ENCODE measurements at regions not wholly inside any gene's neighbourhood (a gene's known extent, or its start where the extent isn't known, plus 50 kb on each side); places are given as distances from the start of the nearest gene placed in this dataset.

DNA sequence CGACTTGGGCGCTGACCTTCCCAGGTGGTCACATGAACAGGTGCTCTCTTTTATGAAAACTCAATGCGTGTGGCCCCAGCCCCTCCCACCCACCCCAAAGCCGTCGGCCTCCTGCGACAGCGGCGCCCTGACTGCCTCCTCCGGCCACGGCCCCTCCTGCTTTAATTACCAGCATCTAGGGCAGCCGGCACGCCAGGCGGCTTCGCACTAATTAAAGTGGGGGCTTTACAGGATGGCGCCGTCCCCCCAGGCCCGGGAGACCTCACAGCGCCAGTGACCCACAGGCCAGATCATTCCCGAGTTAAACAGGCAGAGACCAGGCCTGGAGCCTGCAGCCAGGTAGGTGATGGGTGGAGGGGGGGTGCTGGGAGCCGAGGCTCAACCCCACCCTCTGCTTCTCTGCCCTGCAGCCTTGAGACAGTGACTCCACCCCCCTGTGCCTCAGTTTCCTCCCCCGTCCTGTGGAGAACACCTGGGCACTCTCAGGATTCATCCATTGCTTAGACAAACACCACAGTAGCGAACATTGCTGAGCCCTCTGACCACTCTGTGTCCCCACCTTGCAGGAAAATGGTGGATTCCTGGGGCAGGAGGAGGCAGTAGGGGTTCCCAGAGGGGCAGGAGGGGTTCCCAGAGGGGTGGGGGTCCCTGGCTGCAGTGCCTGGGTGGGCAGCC lies 100.8 kb downstream of the MICALL2 start:
- Mint-ChIP-seq H3K4me1 (ENCODE audit: unreplicated experiment) (no peaks in the 10 kb centered on the region), H3K4me3 (ENCODE audit: unreplicated experiment) (no peak overlapping the region), H3K9me3 (ENCODE audit: unreplicated experiment) (no peaks in the 10 kb centered on the region), H3K27me3 (ENCODE audit: unreplicated experiment) (peaks cover 6% of the 10 kb centered on the region), H3K36me3 (ENCODE audit: unreplicated experiment) (no peaks in the 10 kb centered on the region), H3K27ac (ENCODE audit: unreplicated experiment) (no peak overlapping the region)
- TF ChIP-seq, protein P1, sequence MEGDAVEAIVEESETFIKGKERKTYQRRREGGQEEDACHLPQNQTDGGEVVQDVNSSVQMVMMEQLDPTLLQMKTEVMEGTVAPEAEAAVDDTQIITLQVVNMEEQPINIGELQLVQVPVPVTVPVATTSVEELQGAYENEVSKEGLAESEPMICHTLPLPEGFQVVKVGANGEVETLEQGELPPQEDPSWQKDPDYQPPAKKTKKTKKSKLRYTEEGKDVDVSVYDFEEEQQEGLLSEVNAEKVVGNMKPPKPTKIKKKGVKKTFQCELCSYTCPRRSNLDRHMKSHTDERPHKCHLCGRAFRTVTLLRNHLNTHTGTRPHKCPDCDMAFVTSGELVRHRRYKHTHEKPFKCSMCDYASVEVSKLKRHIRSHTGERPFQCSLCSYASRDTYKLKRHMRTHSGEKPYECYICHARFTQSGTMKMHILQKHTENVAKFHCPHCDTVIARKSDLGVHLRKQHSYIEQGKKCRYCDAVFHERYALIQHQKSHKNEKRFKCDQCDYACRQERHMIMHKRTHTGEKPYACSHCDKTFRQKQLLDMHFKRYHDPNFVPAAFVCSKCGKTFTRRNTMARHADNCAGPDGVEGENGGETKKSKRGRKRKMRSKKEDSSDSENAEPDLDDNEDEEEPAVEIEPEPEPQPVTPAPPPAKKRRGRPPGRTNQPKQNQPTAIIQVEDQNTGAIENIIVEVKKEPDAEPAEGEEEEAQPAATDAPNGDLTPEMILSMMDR (IDR thresholded peaks at IDR 0.05), result no peak
- no peak for DNase-seq (ENCODE audit: extremely low spot score, unreplicated experiment)

DNA sequence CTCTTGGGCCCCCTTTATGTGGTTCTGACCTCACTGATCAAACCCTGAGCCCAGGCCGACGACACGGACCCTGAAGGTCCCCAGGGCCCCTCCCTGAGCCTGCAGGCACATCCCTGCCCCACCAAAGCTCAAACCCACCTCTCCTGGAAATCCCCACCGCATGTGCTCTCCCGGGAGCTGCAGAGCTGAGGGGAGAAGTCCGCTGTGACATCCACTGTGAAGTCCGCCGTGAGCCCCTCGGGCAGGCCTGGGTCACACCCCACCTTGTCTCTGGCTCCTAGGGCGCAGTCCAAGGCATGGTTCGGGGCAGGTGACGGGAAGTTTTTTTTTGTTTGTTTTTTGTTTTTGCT lies 100.2 kb downstream of the MICALL2 start:
- Mint-ChIP-seq H3K27ac (ENCODE audit: unreplicated experiment) (no peak overlapping the region), H3K27me3 (ENCODE audit: unreplicated experiment) (peaks cover 6% of the 10 kb centered on the region), H3K36me3 (ENCODE audit: unreplicated experiment) (no peaks in the 10 kb centered on the region), H3K4me3 (ENCODE audit: unreplicated experiment) (no peak overlapping the region), H3K4me1 (ENCODE audit: unreplicated experiment) (no peaks in the 10 kb centered on the region), H3K9me3 (ENCODE audit: unreplicated experiment) (no peaks in the 10 kb centered on the region)
- TF ChIP-seq, protein P1 (IDR thresholded peaks at IDR 0.05), result no peak
- no peak for DNase-seq (ENCODE audit: extremely low spot score, unreplicated experiment)

DNA sequence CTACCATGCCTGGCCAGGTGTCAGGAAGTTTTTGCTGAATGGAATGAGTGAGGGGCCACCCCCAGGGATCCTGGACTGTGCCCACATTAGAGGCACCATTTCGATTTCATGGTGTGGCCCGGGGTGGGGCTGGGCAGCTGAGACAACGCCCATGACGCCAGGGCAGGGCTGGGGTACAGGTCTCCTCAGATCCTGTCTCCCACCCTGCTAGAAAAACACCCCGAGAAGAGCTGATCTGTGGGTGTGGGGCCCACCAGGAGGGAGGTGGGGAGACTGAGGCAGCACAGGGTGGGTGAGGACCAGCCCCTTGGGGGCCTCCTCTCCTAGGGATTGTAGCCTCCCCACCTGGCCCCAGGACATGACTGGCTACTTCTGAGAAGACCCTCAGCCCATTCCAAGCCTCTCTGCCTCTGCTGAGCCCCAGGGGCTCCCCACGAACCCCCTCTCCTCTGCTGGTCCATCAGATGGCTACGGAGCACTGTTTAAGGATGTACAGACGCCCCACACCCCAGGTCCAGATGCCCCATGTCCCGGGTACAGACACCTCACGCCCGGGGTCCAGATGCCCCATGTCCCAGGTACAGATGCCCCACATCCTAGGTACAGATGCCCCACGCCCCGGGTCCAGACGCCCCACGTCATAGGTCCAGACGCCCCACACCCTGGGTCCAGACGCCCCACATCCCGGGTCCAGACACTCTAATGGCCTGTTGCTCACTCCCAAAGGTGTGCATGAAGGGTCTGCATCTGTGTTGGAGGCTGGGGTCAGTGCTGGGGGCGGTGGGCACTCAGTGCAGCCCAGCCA lies 99.4 kb downstream of the MICALL2 start:
- DNase-seq (ENCODE audit: extremely low spot score, unreplicated experiment), result no peak
- Mint-ChIP-seq H3K27ac (ENCODE audit: unreplicated experiment) (no peak overlapping the region), H3K36me3 (ENCODE audit: unreplicated experiment) (no peaks in the 10 kb centered on the region), H3K4me1 (ENCODE audit: unreplicated experiment) (no peaks in the 10 kb centered on the region), H3K27me3 (ENCODE audit: unreplicated experiment) (peaks cover 9% of the 10 kb centered on the region), H3K4me3 (ENCODE audit: unreplicated experiment) (no peak overlapping the region), H3K9me3 (ENCODE audit: unreplicated experiment) (no peaks in the 10 kb centered on the region)
- TF ChIP-seq, protein P1 (IDR thresholded peaks at IDR 0.05), result no peak

DNA sequence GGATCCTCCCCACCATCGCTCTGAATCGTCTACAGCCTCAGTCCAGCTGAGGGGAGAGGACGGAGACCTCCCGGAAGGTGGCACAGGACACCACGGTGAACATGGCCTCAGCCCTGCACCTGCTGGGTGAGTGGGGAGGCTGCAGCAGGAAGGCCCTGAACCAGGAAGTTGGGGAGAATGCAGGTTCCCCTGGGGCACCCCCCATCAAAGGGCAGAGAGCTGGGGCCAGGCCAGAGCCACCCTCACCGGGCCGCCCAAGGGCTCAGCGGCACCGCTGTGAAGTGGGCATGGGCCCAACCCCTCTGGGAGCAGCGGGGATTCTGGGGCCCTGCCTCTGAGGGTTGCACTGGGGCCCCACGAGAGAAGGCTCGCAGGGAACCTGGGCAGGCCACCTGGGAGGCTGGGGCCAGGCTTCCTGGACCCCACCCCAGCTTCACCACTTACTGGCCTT lies 98.7 kb downstream of the MICALL2 start:
- peaks cover 9% of the 10 kb centered on the region for H3K27me3 Mint-ChIP-seq (ENCODE audit: unreplicated experiment)
- TF ChIP-seq, protein P1 (IDR thresholded peaks at IDR 0.05), result no peak
- H3K4me3 Mint-ChIP-seq (ENCODE audit: unreplicated experiment), result no peak overlapping the region
- no peaks in the 10 kb centered on the region for H3K36me3 Mint-ChIP-seq (ENCODE audit: unreplicated experiment)
- no peak overlapping the region for H3K27ac Mint-ChIP-seq (ENCODE audit: unreplicated experiment)
- no peak for DNase-seq (ENCODE audit: extremely low spot score, unreplicated experiment)
- no peaks in the 10 kb centered on the region for H3K4me1 Mint-ChIP-seq (ENCODE audit: unreplicated experiment)
- H3K9me3 Mint-ChIP-seq (ENCODE audit: unreplicated experiment), result no peaks in the 10 kb centered on the region

DNA sequence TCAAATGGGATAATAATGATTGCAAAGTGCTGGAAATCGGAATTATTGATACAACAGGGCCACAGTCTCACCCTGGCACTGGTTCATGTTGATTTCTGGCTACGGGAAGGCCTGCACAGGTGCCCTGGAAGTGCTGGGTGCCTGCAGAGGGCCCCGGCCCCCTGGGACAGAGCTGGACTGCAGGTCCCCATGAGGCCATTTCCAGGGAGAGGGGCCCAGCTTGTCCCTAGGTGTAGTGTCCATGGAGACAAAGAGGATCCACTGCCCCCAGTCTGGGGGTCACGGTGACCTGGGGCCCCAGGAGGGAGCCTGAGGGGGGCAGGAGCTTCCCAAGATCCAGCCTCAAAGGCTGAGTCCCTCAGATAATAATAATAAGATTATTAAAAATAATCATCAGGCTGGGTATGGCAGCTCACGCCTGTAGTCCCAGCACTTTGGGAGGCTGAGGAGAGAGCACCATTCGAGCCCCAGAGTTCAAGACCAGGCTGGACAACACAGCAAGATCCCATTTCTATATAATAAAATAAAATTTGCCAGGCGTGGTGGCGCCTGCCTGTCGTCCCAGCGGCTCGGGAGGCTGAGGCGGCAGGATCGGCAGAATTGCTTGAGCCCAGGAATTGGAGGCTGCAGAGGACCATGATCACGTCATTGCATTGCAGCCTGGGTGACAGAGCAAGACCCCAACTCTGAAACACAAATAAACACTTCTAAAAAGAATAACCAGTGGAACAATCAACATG lies 98.1 kb downstream of the MICALL2 start:
- Mint-ChIP-seq H3K9me3 (ENCODE audit: unreplicated experiment) (no peaks in the 10 kb centered on the region), H3K4me3 (ENCODE audit: unreplicated experiment) (no peak overlapping the region), H3K4me1 (ENCODE audit: unreplicated experiment) (no peaks in the 10 kb centered on the region), H3K27me3 (ENCODE audit: unreplicated experiment) (peaks cover 11% of the 10 kb centered on the region), H3K27ac (ENCODE audit: unreplicated experiment) (no peak overlapping the region), H3K36me3 (ENCODE audit: unreplicated experiment) (no peaks in the 10 kb centered on the region)
- TF ChIP-seq, protein P1 (IDR thresholded peaks at IDR 0.05), result no peak
- DNase-seq (ENCODE audit: extremely low spot score, unreplicated experiment), result no peak

Data from osteocyte (in vitro differentiated cells).